Endothelial cell of umbilical vein (primary cell): ENCODE measurements at regions not wholly inside any gene's neighbourhood (a gene's known extent, or its start where the extent isn't known, plus 50 kb on each side); places are given as distances from the start of the nearest gene placed in this dataset.

Experiments used
- BruUV-seq: library from RNA; stranded (reverse); fragments of 400-500 nt; replicated peaks from 2 replicates; lab custom pipeline; 2021; lab: Mats Ljungman, UMichigan
- CTCF ChIA-PET: fragments of 300-600, 350-600 bp; sonication (Branson Sonifier 250); formaldehyde crosslinking; loops from one replicate; lab custom pipeline; 2021; ENCODE audit warnings: antibody characterized with exemption, inconsistent platforms; lab: Charles Lee
- POLR2A ChIA-PET: fragments of 300-600, 350-600 bp; sonication (Branson Sonifier 250); formaldehyde crosslinking; loops from one replicate; lab custom pipeline; 2021; ENCODE audit warnings: antibody characterized with exemption, inconsistent platforms; lab: Charles Lee
- DNase-seq: peaks from one replicate; pipeline ENCODE4 v3.0.0-alpha.2; 2011; ENCODE audit warnings: low read depth, low spot score
- FAIRE-seq: peaks from 2 replicates; lab custom pipeline; 2011; peaks lifted over from hg19 to GRCh38; lab: Jason Lieb, UNC
- H2AFZ ChIP-seq: 2 replicates; pipeline ENCODE4 v1.6.0; 2012; ENCODE audit warnings: low read depth, low read length, control low read depth, inconsistent platforms
- H3K27ac ChIP-seq: 2 replicates; pipeline ENCODE4 v1.5.1; 2011; ENCODE audit warnings: low read depth, mild to moderate bottlenecking, control low read depth, low read length, moderate library complexity; ENCODE audit not compliant: insufficient read depth
- H3K27me3 ChIP-seq, 2 experiments: 2 replicates each; pipeline versions ENCODE4 v1.6.0 to v1.6.1; 2011; ENCODE audit warnings: low read length in 2 of 2, mixed read lengths in 1 of 2; ENCODE audit not compliant: control insufficient read depth in 2 of 2, insufficient read depth in 2 of 2
- H3K36me3 ChIP-seq, 2 experiments: 2 replicates in 1 of 2; 3 replicates in 1 of 2; pipeline ENCODE4 v1.5.1; 2011; ENCODE audit warnings: low read length in 2 of 2, mild to moderate bottlenecking in 1 of 2, moderate library complexity in 1 of 2; ENCODE audit not compliant: control insufficient read depth in 2 of 2, insufficient read depth in 2 of 2; ENCODE audit errors: extremely low read depth in 1 of 2
- H3K4me1 ChIP-seq: 3 replicates; pipeline ENCODE4 v1.5.1; 2011; ENCODE audit warnings: mild to moderate bottlenecking, low read length; ENCODE audit not compliant: control insufficient read depth, insufficient read depth; ENCODE audit errors: extremely low read depth
- H3K4me2 ChIP-seq: 2 replicates; pipeline ENCODE4 v1.6.1; 2011; ENCODE audit warnings: low read length, control low read depth, mixed read lengths; ENCODE audit not compliant: insufficient read depth
- H3K4me3 ChIP-seq, 3 experiments: fragments of 200-600 bp in 1 of 3; sonication (generic), shearing (Covaris generic) in 1 of 3; replicated peaks in 1 of 3; 2 replicates each; pipeline ENCODE4 v1.5.1; 2011 to 2016; ENCODE audit warnings: control low read depth in 3 of 3, low read length in 3 of 3, mild to moderate bottlenecking in 2 of 3, inconsistent platforms in 1 of 3, low read depth in 1 of 3, moderate library complexity in 1 of 3; ENCODE audit not compliant: insufficient read depth in 1 of 3
- H3K79me2 ChIP-seq: 2 replicates; pipeline ENCODE4 v1.6.0; 2012; ENCODE audit warnings: low read length, inconsistent platforms; ENCODE audit not compliant: control insufficient read depth, insufficient read depth
- H3K9ac ChIP-seq: replicated peaks from 2 replicates; pipeline ENCODE3; 2011; ENCODE audit warnings: low read length, control low read depth; ENCODE audit not compliant: insufficient read depth; ENCODE audit errors: extremely low read depth
- H3K9me1 ChIP-seq: replicated peaks from 3 replicates; pipeline ENCODE4 v1.6.0; 2011; ENCODE audit warnings: mild to moderate bottlenecking, low read length; ENCODE audit not compliant: control insufficient read depth, insufficient read depth; ENCODE audit errors: extremely low read depth
- H3K9me3 ChIP-seq: replicated peaks from 2 replicates; pipeline ENCODE4 v1.5.1; 2012; ENCODE audit warnings: low read length, inconsistent platforms; ENCODE audit not compliant: control insufficient read depth, insufficient read depth
- H4K20me1 ChIP-seq: replicated peaks from 2 replicates; pipeline ENCODE3; 2011; ENCODE audit warnings: mild to moderate bottlenecking, low read length; ENCODE audit not compliant: control insufficient read depth, insufficient read depth; ENCODE audit errors: extremely low read depth
- CTCF ChIP-seq, 2 donors: IDR thresholded peaks; 1 replicate in 1 of 2; 2 replicates in 1 of 2; pipeline ENCODE4 v1.5.1; 2011; ENCODE audit warnings: low read length in 2 of 2, mild to moderate bottlenecking in 2 of 2, moderate library complexity in 2 of 2, control low read depth in 1 of 2, inconsistent platforms in 1 of 2, low read depth in 1 of 2; ENCODE audit not compliant: insufficient read depth in 1 of 2; ENCODE audit errors: extremely low read depth in 1 of 2
- EZH2 ChIP-seq: IDR thresholded peaks from 2 replicates; pipeline ENCODE4 v1.6.1; 2012; ENCODE audit warnings: borderline replicate concordance, low read depth, mild to moderate bottlenecking, moderate library complexity, low read length, inconsistent platforms; ENCODE audit not compliant: severe bottlenecking
- FOS ChIP-seq: IDR thresholded peaks from 2 replicates; pipeline ENCODE4 v1.6.1; 2011; ENCODE audit warnings: mild to moderate bottlenecking, low read length, moderate library complexity, borderline replicate concordance; ENCODE audit not compliant: insufficient read depth
- GATA2 ChIP-seq: IDR thresholded peaks from 2 replicates; pipeline ENCODE4 v1.7.0; 2011; ENCODE audit warnings: low read depth, mild to moderate bottlenecking, moderate library complexity, mixed read lengths, low read length; ENCODE audit not compliant: insufficient read length, insufficient read depth
- JUN ChIP-seq: IDR thresholded peaks from 2 replicates; pipeline ENCODE4 v1.6.1; 2011; ENCODE audit warnings: borderline replicate concordance, low read depth; ENCODE audit not compliant: insufficient read length, insufficient read depth
- MAX ChIP-seq: IDR thresholded peaks from 2 replicates; pipeline ENCODE4 v1.6.1; 2011; ENCODE audit not compliant: insufficient read depth, insufficient read length
- MYC ChIP-seq: IDR thresholded peaks from one replicate; pipeline ENCODE4 v1.6.1; 2011; ENCODE audit warnings: mild to moderate bottlenecking, low read depth, low read length
- POLR2A ChIP-seq: IDR thresholded peaks from 2 replicates; pipeline ENCODE4 v1.6.1; 2012; ENCODE audit warnings: low read depth, mild to moderate bottlenecking, control low read depth, low read length
- POLR2AphosphoS5 ChIP-seq: IDR thresholded peaks from 2 replicates; pipeline ENCODE4 v1.6.1; 2012; ENCODE audit warnings: low read depth, mild to moderate bottlenecking, control low read depth, low read length, moderate library complexity; ENCODE audit not compliant: insufficient read depth
- dilution Hi-C: fragments of 300-500 bp; cut with MboI; formaldehyde crosslinking; loops from one replicate; pipeline ENCODE4 v1.15.0; 2019; ENCODE audit warnings: low sequenced_read_pairs; ENCODE audit not compliant: extremely low pct_ligation_motif_present
- intact Hi-C: fragments of 100-400 bp; cut with micrococcal nuclease; formaldehyde crosslinking; loops from one replicate; pipeline ENCODE4 v1.10.0; 2022

- ChIA-PET POLR2A (no interaction called here), CTCF (no interaction called here)
- dilution Hi-C loops, result no loop called here
These were observed 239.9 kb downstream of the TLE3 start for GRCh38 chr15:69857686-69858391.

More at GRCh38 chr15:69857686-69858391, 239.9 kb downstream of the TLE3 start:
- TF ChIP-seq CTCF (IDR thresholded peaks at IDR 0.05; ENCODE audit: extremely low read depth in 1 of 2, insufficient read depth in 1 of 2, low read depth in 1 of 2, low read length in 2 of 2) (no peak), GATA2 (no peak), EZH2 (no peak), FOS (no peak), JUN (no peak), POLR2A (no peak), MYC (no peak), MAX (no peak), POLR2AphosphoS5 (no peak)
- Histone ChIP-seq H3K27ac (no peak overlapping the region), H3K4me3 (no peak overlapping the region), H4K20me1 (no peaks in the 10 kb centered on the region), H3K9me1 (no peaks in the 10 kb centered on the region), H3K9ac (no peak overlapping the region), H3K4me2 (no peak overlapping the region), H3K9me3 (no peaks in the 10 kb centered on the region), H3K36me3 (no peaks in the 10 kb centered on the region), H3K79me2 (no peaks in the 10 kb centered on the region), H2AFZ (no peak overlapping the region), H3K27me3 (no peaks in the 10 kb centered on the region), H3K4me1 (no peaks in the 10 kb centered on the region)
- FAIRE-seq (no peak), DNase-seq (no peak)
- BruUV-seq, result no TSS peak
- intact Hi-C loops, result no loop called here
